ENCODE measurements at regions not wholly inside any gene's neighbourhood (a gene's known extent, or its start where the extent isn't known, plus 50 kb on each side); places are given as distances from the start of the nearest gene placed in this dataset.

- TF ChIP-seq, protein P1, sequence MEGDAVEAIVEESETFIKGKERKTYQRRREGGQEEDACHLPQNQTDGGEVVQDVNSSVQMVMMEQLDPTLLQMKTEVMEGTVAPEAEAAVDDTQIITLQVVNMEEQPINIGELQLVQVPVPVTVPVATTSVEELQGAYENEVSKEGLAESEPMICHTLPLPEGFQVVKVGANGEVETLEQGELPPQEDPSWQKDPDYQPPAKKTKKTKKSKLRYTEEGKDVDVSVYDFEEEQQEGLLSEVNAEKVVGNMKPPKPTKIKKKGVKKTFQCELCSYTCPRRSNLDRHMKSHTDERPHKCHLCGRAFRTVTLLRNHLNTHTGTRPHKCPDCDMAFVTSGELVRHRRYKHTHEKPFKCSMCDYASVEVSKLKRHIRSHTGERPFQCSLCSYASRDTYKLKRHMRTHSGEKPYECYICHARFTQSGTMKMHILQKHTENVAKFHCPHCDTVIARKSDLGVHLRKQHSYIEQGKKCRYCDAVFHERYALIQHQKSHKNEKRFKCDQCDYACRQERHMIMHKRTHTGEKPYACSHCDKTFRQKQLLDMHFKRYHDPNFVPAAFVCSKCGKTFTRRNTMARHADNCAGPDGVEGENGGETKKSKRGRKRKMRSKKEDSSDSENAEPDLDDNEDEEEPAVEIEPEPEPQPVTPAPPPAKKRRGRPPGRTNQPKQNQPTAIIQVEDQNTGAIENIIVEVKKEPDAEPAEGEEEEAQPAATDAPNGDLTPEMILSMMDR (IDR thresholded peaks at IDR 0.05; ENCODE audit: low read depth, low read length) = no peak
- TF ChIP-seq POLR2A (IDR thresholded peaks at IDR 0.05; ENCODE audit: extremely low read depth, insufficient read length) (no peak), MAX (IDR thresholded peaks at IDR 0.05; ENCODE audit: low read depth, low read length) (no peak), MYC (IDR thresholded peaks at IDR 0.05; ENCODE audit: low read depth, low read length) (no peak)
Measured at GRCh38 chr5:26662806-26663360, 375.5 kb downstream of the CDH9 start.

Data from NB4 (cell line).